SK-N-SH (cell line): ENCODE measurements at regions not wholly inside any gene's neighbourhood (a gene's known extent, or its start where the extent isn't known, plus 50 kb on each side); places are given as distances from the start of the nearest gene placed in this dataset.

Source experiments
- CTCF ChIA-PET: fragments of 300-600, 350-600 bp; formaldehyde crosslinking; extraction: SDS; loops from one replicate; lab custom pipeline; 2021; lab: Yijun Ruan, JAX
- POLR2A ChIA-PET: fragments of 350-600 bp; sonication (Branson Sonifier 250); formaldehyde crosslinking; extraction: SDS; loops from one replicate; lab custom pipeline; 2020; ENCODE audit warnings: antibody characterized with exemption, inconsistent platforms; lab: Yijun Ruan, JAX
- DNase-seq: peaks from one replicate; pipeline ENCODE4 v3.0.0; 2012
- H2AFZ ChIP-seq: fragments of 200-600 bp; sonication (generic); 2 replicates; pipeline ENCODE4 v1.8.1; 2016; ENCODE audit warnings: antibody characterized with exemption, mild to moderate bottlenecking, low read depth
- H3F3A ChIP-seq: fragments of 200-600 bp; sonication (generic); replicated peaks from 2 replicates; pipeline ENCODE3; 2016; ENCODE audit warnings: antibody characterized with exemption, mild to moderate bottlenecking; ENCODE audit not compliant: insufficient read depth
- H3K27ac ChIP-seq, 2 experiments: fragments of 200-500 bp in 1 of 2; fragments of 200-600 bp in 1 of 2; sonication (Bioruptor generic) in 1 of 2; sonication (generic), shearing (Covaris generic) in 1 of 2; 2 replicates each; pipeline versions ENCODE4 v1.5.1 to v1.6.1; 2014 to 2016; ENCODE audit warnings: low read depth in 2 of 2, inconsistent platforms in 1 of 2, low read length in 1 of 2, mild to moderate bottlenecking in 1 of 2, mixed read lengths in 1 of 2
- H3K27me3 ChIP-seq: fragments of 200-600 bp; sonication (generic), shearing (Covaris generic); 2 replicates; pipeline ENCODE4 v1.6.1; 2016; ENCODE audit warnings: mixed run types; ENCODE audit not compliant: insufficient read depth
- H3K36me3 ChIP-seq, 2 experiments: fragments of 200-500 bp in 1 of 2; fragments of 200-600 bp in 1 of 2; sonication (Bioruptor generic) in 1 of 2; sonication (generic) in 1 of 2; replicated peaks in 1 of 2; 2 replicates each; pipeline versions ENCODE3 to v1.5.1; 2014 to 2016; ENCODE audit warnings: low read length in 1 of 2, mild to moderate bottlenecking in 1 of 2; ENCODE audit not compliant: insufficient read depth in 2 of 2, control insufficient read depth in 1 of 2
- H3K4me1 ChIP-seq, 2 experiments: fragments of 200-500 bp in 1 of 2; fragments of 200-600 bp in 1 of 2; sonication (Bioruptor generic) in 1 of 2; sonication (generic), shearing (Covaris generic) in 1 of 2; 2 replicates each; pipeline versions ENCODE4 v1.5.1 to v1.6.1; 2014 to 2016; ENCODE audit warnings: low read depth in 1 of 2, low read length in 1 of 2, mixed run types in 1 of 2; ENCODE audit not compliant: insufficient read depth in 2 of 2, control insufficient read depth in 1 of 2
- H3K4me2 ChIP-seq: fragments of 200-600 bp; sonication (generic), shearing (Covaris generic); 2 replicates; pipeline ENCODE4 v1.6.1; 2017; ENCODE audit warnings: mixed run types
- H3K4me3 ChIP-seq, 2 experiments: fragments of 200-500 bp in 1 of 2; fragments of 200-600 bp in 1 of 2; sonication (Bioruptor generic) in 1 of 2; sonication (generic), shearing (Covaris generic) in 1 of 2; 2 replicates each; pipeline versions ENCODE4 v1.5.1 to v1.8.1; 2014 to 2016; ENCODE audit warnings: low read depth in 2 of 2, inconsistent platforms in 1 of 2, low read length in 1 of 2, mild to moderate bottlenecking in 1 of 2, mixed read lengths in 1 of 2, moderate library complexity in 1 of 2
- H3K79me2 ChIP-seq: fragments of 200-600 bp; sonication (generic); 2 replicates; pipeline ENCODE4 v1.8.1; 2017; ENCODE audit warnings: mild to moderate bottlenecking; ENCODE audit not compliant: insufficient read depth
- H3K9ac ChIP-seq: fragments of 200-600 bp; sonication (generic); 2 replicates; pipeline ENCODE4 v1.6.1; 2017; ENCODE audit warnings: mixed run types
- H3K9me2 ChIP-seq: fragments of 200-600 bp; sonication (generic); 2 replicates; pipeline ENCODE4 v1.6.1; 2017; ENCODE audit warnings: mixed run types
- H3K9me3 ChIP-seq: fragments of 200-600 bp; sonication (generic); 2 replicates; pipeline ENCODE4 v1.6.1; 2017; ENCODE audit warnings: mixed run types, mild to moderate bottlenecking, moderate library complexity
- H4K20me1 ChIP-seq: fragments of 200-600 bp; sonication (generic); 2 replicates; pipeline ENCODE4 v1.6.1; 2017; ENCODE audit warnings: mild to moderate bottlenecking, mixed run types; ENCODE audit not compliant: insufficient read depth
- CHD2 ChIP-seq: fragments of 150-350 bp; IDR thresholded peaks from 2 replicates; pipeline ENCODE4 v1.6.1; 2018; ENCODE audit warnings: low read length; ENCODE audit not compliant: partially characterized antibody
- CTCF ChIP-seq: fragments of 200-600 bp; sonication (generic); IDR thresholded peaks from 2 replicates; pipeline ENCODE4 v1.6.1; 2017; ENCODE audit warnings: antibody characterized with exemption, mild to moderate bottlenecking, moderate library complexity
- EP300 ChIP-seq, 2 experiments: IDR thresholded peaks; 2 replicates each; pipeline versions ENCODE4 v1.4.0 to v1.6.1; 2012; ENCODE audit warnings: borderline replicate concordance in 1 of 2, low read depth in 1 of 2, low read length in 1 of 2
- FOXJ3 ChIP-seq: sonication (generic); formaldehyde crosslinking; IDR thresholded peaks from 2 replicates; pipeline ENCODE4 v1.5.1; 2020; ENCODE audit warnings: mild to moderate bottlenecking, missing genetic modification reagents
- FOXM1 ChIP-seq: IDR thresholded peaks from 2 replicates; pipeline ENCODE4 v1.4.0; 2012; ENCODE audit warnings: low read depth, mild to moderate bottlenecking
- IRF3 ChIP-seq: fragments of 150-350 bp; IDR thresholded peaks from 2 replicates; pipeline ENCODE4 v1.6.1; 2016; ENCODE audit warnings: mild to moderate bottlenecking, low read depth, low read length
- JUND ChIP-seq: IDR thresholded peaks from 2 replicates; pipeline ENCODE4 v1.4.0; 2012
- MAX ChIP-seq: IDR thresholded peaks from 2 replicates; pipeline ENCODE4 v1.4.0; 2012; ENCODE audit warnings: low read depth
- NFIC ChIP-seq: IDR thresholded peaks from 2 replicates; pipeline ENCODE4 v1.4.0; 2012; ENCODE audit warnings: borderline replicate concordance
- NRF1 ChIP-seq: IDR thresholded peaks from 2 replicates; pipeline ENCODE4 v1.6.1; 2012; ENCODE audit warnings: low read depth, mild to moderate bottlenecking, low read length
- POLR2AphosphoS5 ChIP-seq: IDR thresholded peaks from 2 replicates; pipeline ENCODE4 v1.6.1; 2012; ENCODE audit warnings: low read depth, low read length
- SIN3A ChIP-seq: IDR thresholded peaks from 2 replicates; pipeline ENCODE4 v1.6.1; 2012; ENCODE audit warnings: low read depth, mild to moderate bottlenecking, low read length, moderate library complexity, borderline replicate concordance
- TAF1 ChIP-seq: IDR thresholded peaks from 2 replicates; pipeline ENCODE4 v1.6.1; 2012; ENCODE audit warnings: low read depth, mild to moderate bottlenecking, low read length, moderate library complexity, borderline replicate concordance
- ZBTB33 ChIP-seq: IDR thresholded peaks from 2 replicates; pipeline ENCODE4 v1.4.0; 2012; ENCODE audit warnings: low read depth, borderline replicate concordance
- WGBS: methylation state at CpG from one replicate; pipeline ENCODE4 v1.1.6; 2017; ENCODE audit warnings: low lambda C conversion rate; 5-methylcytosine and 5-hydroxymethylcytosine counted together

GRCh38 chr2:13681936-13682335 is 950.6 kb upstream of the LRATD1 start:
- Histone ChIP-seq H3K9ac (no peak overlapping the region), H3K79me2 (no peaks in the 10 kb centered on the region), H2AFZ (no peak overlapping the region), H3K4me1 (no peaks in the 10 kb centered on the region), H3K27me3 (no peaks in the 10 kb centered on the region), H3K9me3 (peaks cover 12% of the 10 kb centered on the region; the same call in 1 of the 2 replicates), H4K20me1 (no peaks in the 10 kb centered on the region), H3K27ac (no peak overlapping the region), H3F3A (no peaks in the 10 kb centered on the region), H3K36me3 (no peaks in the 10 kb centered on the region), H3K4me2 (no peak overlapping the region), H3K9me2 (no peaks in the 10 kb centered on the region), H3K4me3 (no peak overlapping the region)
- TF ChIP-seq FOXJ3 (CRISPR knock-in tag) = no peak
- TF ChIP-seq JUND = no peak
- TF ChIP-seq CTCF = no peak
- TF ChIP-seq CHD2 = no peak
- no peak for TF ChIP-seq SIN3A
- no peak for TF ChIP-seq FOXM1
- no peak for TF ChIP-seq POLR2AphosphoS5
- no peak for TF ChIP-seq NRF1
- TF ChIP-seq MAX = no peak
- no peak for TF ChIP-seq TAF1
- no peak for TF ChIP-seq EP300 (IDR thresholded peaks at IDR 0.05; ENCODE audit: borderline replicate concordance in 1 of 2, low read depth in 1 of 2, low read length in 1 of 2)
- TF ChIP-seq NFIC = no peak
- ChIA-PET CTCF (no interaction called here), POLR2A (no interaction called here)
- DNase-seq = no peak

- no peak overlapping the region for H2AFZ ChIP-seq
- POLR2A ChIA-PET = no interaction called here
Measured at GRCh38 chr2:13682540-13683272, 949.8 kb upstream of the LRATD1 start.

More at GRCh38 chr2:13682540-13683272, 949.8 kb upstream of the LRATD1 start:
- H3K79me2 ChIP-seq = no peaks in the 10 kb centered on the region
- no peaks in the 10 kb centered on the region for H4K20me1 ChIP-seq
- no peak overlapping the region for H3K4me3 ChIP-seq
- 4% methylated on average over 4 of the region's 4 CpGs for WGBS
- H3K4me2 ChIP-seq = no peak overlapping the region
- CTCF ChIA-PET = interaction anchor here (0.6 kb wide), 1 partner anchor 226 kb away, joined by 3 read pairs; no protein-coding TSS in a partner anchor
- DNase-seq = no peak
- no peaks in the 10 kb centered on the region for H3F3A ChIP-seq
- peaks cover 14% of the 10 kb centered on the region; the same call in 1 of the 2 replicates for H3K9me3 ChIP-seq
- H3K9ac ChIP-seq = no peak overlapping the region
- no peaks in the 10 kb centered on the region for H3K9me2 ChIP-seq
- TF ChIP-seq CTCF (no peak), ZBTB33 (no peak), IRF3 (no peak)
- TF ChIP-seq, all 33 proteins: peak for 0
- no peaks in the 10 kb centered on the region for H3K36me3 ChIP-seq
- H3K27me3 ChIP-seq = no peaks in the 10 kb centered on the region
- H3K4me1 ChIP-seq = no peaks in the 10 kb centered on the region
- H3K27ac ChIP-seq = no peak overlapping the region
